GM12864 (cell line): ENCODE measurements at regions not wholly inside any gene's neighbourhood (a gene's known extent, or its start where the extent isn't known, plus 50 kb on each side); places are given as distances from the start of the nearest gene placed in this dataset.

Source experiments
- DNase-seq: peaks from one replicate; pipeline ENCODE4 v3.0.0-alpha.2; 2011; ENCODE audit warnings: low read depth
- H3K4me3 ChIP-seq: 2 replicates; pipeline ENCODE4 v1.5.1; 2011; ENCODE audit warnings: mild to moderate bottlenecking, low read depth, low read length, control low read depth
- CTCF ChIP-seq: IDR thresholded peaks from 2 replicates; pipeline ENCODE4 v1.5.1; 2011; ENCODE audit warnings: low read depth, mild to moderate bottlenecking, moderate library complexity, low read length, control low read depth, inconsistent platforms; ENCODE audit errors: missing control alignments

DNA sequence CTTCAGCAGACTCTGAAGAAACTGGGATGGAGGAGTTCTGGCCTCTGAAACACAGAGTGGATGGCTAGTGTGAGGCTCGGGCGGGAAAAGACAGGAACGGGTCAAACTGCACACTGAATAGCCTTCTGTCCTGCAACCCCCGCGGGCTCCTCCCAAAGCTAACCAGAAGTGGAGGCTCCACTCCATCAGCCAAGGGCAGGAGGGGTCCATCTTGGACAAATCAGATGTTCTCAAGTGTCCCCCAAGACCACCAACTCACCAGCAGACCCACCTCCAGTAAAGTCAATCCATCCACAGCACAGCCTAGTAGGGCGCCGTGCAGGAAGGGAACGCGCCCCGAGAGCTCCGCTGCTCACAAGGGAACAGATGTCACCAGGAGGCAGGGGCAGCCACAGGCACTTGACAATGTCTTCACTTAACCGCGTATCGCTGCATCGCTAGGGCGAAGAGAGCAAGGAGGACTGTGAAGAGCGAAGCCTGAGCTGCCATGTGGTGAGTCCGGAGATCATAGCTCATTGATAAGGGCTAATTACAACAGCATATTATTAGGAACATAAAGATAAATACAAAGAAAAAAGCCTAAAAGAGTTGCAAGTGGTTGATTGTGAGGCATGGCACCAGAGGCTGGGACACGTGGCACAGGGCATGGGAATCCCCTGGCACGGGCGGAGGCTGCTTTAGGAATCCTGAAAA is 494.6 kb upstream of the MYT1L start:
- no peak for DNase-seq
- TF ChIP-seq CTCF, result no peak
- H3K4me3 ChIP-seq, result no peak overlapping the region

DNA sequence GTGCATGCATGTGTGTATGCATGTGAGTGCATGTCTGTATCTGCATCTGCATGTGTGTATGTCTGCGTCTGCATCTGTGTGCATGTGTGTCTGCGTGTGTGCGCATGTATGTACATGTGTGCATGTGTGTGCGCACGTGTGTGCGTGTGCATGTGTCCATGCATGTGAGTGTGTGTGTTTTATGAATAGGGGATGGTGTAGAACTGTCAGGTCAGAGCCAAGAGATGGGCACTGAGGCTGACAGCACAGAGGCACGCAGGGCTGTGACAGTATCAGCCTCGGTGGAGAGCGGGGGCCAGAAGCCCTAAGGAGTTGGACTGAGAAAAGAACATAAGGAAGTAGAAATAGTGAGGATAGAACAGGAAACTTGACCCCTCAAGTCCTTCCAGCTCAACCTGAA is 494.0 kb upstream of the MYT1L start:
- TF ChIP-seq CTCF, result no peak
- DNase-seq, result no peak
- no peak overlapping the region for H3K4me3 ChIP-seq

DNA sequence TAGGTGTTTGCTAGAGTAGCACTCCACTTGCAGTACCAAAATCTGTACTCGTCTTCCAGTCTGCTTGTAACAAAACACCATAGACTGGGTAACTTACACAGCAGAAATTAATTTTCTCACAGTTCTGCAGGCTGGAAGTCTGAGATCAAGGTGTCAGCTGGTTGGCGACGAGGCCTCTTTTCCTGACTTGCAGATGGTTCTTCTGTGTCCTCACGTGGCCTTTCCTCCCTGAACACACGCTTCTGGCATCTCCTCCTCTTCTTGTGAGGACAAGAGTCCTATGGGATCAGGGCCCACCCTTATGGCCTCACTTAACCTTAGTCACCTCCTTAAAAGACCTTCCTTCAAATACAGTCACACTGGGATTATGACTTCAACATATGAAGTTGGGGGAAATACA is 493.5 kb upstream of the MYT1L start:
- DNase-seq, result no peak
- H3K4me3 ChIP-seq, result no peak overlapping the region
- no peak for TF ChIP-seq CTCF

DNA sequence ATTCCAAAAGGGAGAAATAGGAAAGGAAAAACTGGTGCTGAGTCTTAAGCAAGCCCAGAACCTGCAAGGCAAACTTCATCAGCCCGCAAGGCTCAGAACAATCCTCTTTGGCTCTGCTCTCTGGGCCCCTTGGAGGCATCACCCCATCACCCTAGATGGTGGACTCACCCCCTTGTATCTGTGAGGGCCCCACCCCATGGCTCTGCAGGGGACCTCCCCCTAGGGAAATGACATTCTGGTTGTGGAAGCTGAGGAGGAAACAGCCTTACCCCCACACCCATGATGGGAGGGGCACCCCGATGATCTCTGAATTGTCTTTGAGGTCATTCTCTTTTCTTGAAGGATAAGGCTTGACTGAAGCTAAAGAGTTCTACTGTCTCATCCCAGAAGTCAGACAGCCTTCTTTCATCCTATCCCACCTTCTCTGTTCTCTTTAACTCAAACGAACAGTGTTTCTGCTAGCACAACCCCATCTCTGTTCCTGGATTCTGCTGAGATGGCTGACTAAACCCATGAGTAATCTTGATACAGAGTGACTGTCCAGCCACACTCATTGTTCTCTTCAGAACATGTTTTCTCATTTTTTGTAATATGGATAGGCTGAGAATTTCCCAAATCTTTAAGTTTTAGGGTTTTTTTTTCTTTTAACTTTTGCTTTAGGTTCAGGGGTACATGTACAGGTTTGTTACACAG is 492.1 kb upstream of the MYT1L start:
- DNase-seq, result no peak
- no peak for TF ChIP-seq CTCF
- no peak overlapping the region for H3K4me3 ChIP-seq

GRCh38 chr2:2822143-2822542 is 491.1 kb upstream of the MYT1L start:
- no peak for DNase-seq
- H3K4me3 ChIP-seq, result no peak overlapping the region
- TF ChIP-seq CTCF, result no peak

- no peak for TF ChIP-seq CTCF
- DNase-seq, result no peak
- H3K4me3 ChIP-seq, result no peak overlapping the region
Observed at GRCh38 chr2:2812648-2813047, 481.6 kb upstream of the MYT1L start.

- no peak for TF ChIP-seq CTCF
- no peak for DNase-seq
- H3K4me3 ChIP-seq, result no peak overlapping the region
Observed at GRCh38 chr2:2812117-2812516, 481.0 kb upstream of the MYT1L start.
